ENCODE measurements at regions not wholly inside any gene's neighbourhood (a gene's known extent, or its start where the extent isn't known, plus 50 kb on each side); places are given as distances from the start of the nearest gene placed in this dataset.

- H3K4me3 ChIP-seq (ENCODE audit: control extremely low read depth in 1 of 5, extremely low read depth in 1 of 5, insufficient read depth in 1 of 5, low read depth in 2 of 5, low read length in 4 of 5), result no peak overlapping the region
- H3K9me3 Mint-ChIP-seq (ENCODE audit: insufficient read depth), result no peaks in the 10 kb centered on the region
- H3K27ac ChIP-seq (ENCODE audit: low read length in 2 of 2), result no peak overlapping the region
- no peaks in the 10 kb centered on the region for H3K9me3 ChIP-seq (ENCODE audit: control extremely low read depth in 1 of 3, control insufficient read depth in 2 of 3, insufficient read depth in 1 of 3, low read length in 2 of 3)
- peak overlapping the region; percentile 69 for H3K4me3 Mint-ChIP-seq
- no peaks in the 10 kb centered on the region for H4K20me1 ChIP-seq (ENCODE audit: control insufficient read depth, insufficient read depth, low read length, poor library complexity, severe bottlenecking)
- intact Hi-C loops (cut with micrococcal nuclease), result loop anchor here (2.0 kb wide), 2 partner anchors 36 to 90 kb away; no protein-coding TSS in a partner anchor
- H3K27me3 Mint-ChIP-seq, result no peaks in the 10 kb centered on the region
- TF ChIP-seq EZH2 (IDR thresholded peaks at IDR 0.05; ENCODE audit: borderline replicate concordance, insufficient read depth, low read depth, low read length, poor library complexity, severe bottlenecking), result no peak
- no peak for TF ChIP-seq CTCF (IDR thresholded peaks at IDR 0.05)
- H2AFZ ChIP-seq (ENCODE audit: insufficient read depth, low read depth, low read length, poor library complexity, severe bottlenecking), result no peak overlapping the region
- 0% methylated on average over 2 of the region's 6 CpGs for whole genome bisulfite sequencing (ENCODE audit: insufficient coverage)
- POLR2A ChIA-PET, result no interaction called here
- DNase-seq (peak; percentile 65), ATAC-seq (ENCODE audit: low read depth) (peak; percentile 78)
- peaks cover 14% of the 10 kb centered on the region for H3K4me1 Mint-ChIP-seq
- no peaks in the 10 kb centered on the region for H3K27me3 ChIP-seq (replicated peaks in 1 of 4; ENCODE audit: control extremely low read depth in 1 of 4, control insufficient read depth in 3 of 4, insufficient read depth in 4 of 4, low read length in 3 of 4)
- no peaks in the 10 kb centered on the region for H3K79me2 ChIP-seq (ENCODE audit: control insufficient read depth, insufficient read depth, low read length)
- CTCF ChIA-PET, result no interaction called here
- H3K36me3 ChIP-seq (replicated peaks in 1 of 2; ENCODE audit: control extremely low read depth in 1 of 2, control insufficient read depth in 1 of 2, extremely low read depth in 1 of 2, insufficient read depth in 2 of 2, low read length in 1 of 2), result no peaks in the 10 kb centered on the region
- H3K4me1 ChIP-seq (ENCODE audit: control insufficient read depth in 2 of 2, insufficient read depth in 2 of 2, low read length in 2 of 2), result peaks cover 13% of the 10 kb centered on the region in 2 donors
- peak overlapping the region; percentile 80 for H3K27ac Mint-ChIP-seq
- no peak overlapping the region for H3K9ac ChIP-seq (ENCODE audit: low read length)
- peak overlapping the region; percentile 59 for H3K4me2 ChIP-seq (replicated peaks; ENCODE audit: low read depth, low read length, poor library complexity, severe bottlenecking)
Observed at GRCh38 chr10:62742536-62743061, 61.9 kb upstream of the ADO start.

GRCh38 chr10:62744136-62744535 lies 60.4 kb upstream of the ADO start:
- Mint-ChIP-seq H3K27ac (no peak overlapping the region), H3K4me1 (peaks cover 23% of the 10 kb centered on the region)
- CTCF ChIA-PET, result no interaction called here

More at GRCh38 chr10:62744136-62744535, 60.4 kb upstream of the ADO start:
- intact Hi-C loops (cut with micrococcal nuclease), result no loop called here
- no peak for TF ChIP-seq EZH2 (IDR thresholded peaks at IDR 0.05; ENCODE audit: borderline replicate concordance, insufficient read depth, low read depth, low read length, poor library complexity, severe bottlenecking)
- no peak for TF ChIP-seq CTCF (IDR thresholded peaks at IDR 0.05)
- POLR2A ChIA-PET, result no interaction called here
- Histone ChIP-seq H2AFZ (ENCODE audit: insufficient read depth, low read depth, low read length, poor library complexity, severe bottlenecking) (no peak overlapping the region), H3K9ac (ENCODE audit: low read length) (no peak overlapping the region), H3K4me1 (ENCODE audit: control insufficient read depth in 2 of 2, insufficient read depth in 2 of 2, low read length in 2 of 2) (peaks cover 17 to 20% of the 10 kb centered on the region in 2 donors), H3K36me3 (replicated peaks in 1 of 2; ENCODE audit: control extremely low read depth in 1 of 2, control insufficient read depth in 1 of 2, extremely low read depth in 1 of 2, insufficient read depth in 2 of 2, low read length in 1 of 2) (no peaks in the 10 kb centered on the region), H3K4me3 (ENCODE audit: control extremely low read depth in 1 of 5, extremely low read depth in 1 of 5, insufficient read depth in 1 of 5, low read depth in 2 of 5, low read length in 4 of 5) (no peak overlapping the region), H3K27ac (ENCODE audit: low read length in 2 of 2) (no peak overlapping the region), H3K79me2 (ENCODE audit: control insufficient read depth, insufficient read depth, low read length) (no peaks in the 10 kb centered on the region), H4K20me1 (ENCODE audit: control insufficient read depth, insufficient read depth, low read length, poor library complexity, severe bottlenecking) (no peaks in the 10 kb centered on the region), H3K9me3 (ENCODE audit: control extremely low read depth in 1 of 3, control insufficient read depth in 2 of 3, insufficient read depth in 1 of 3, low read length in 2 of 3) (no peaks in the 10 kb centered on the region), H3K4me2 (replicated peaks; ENCODE audit: low read depth, low read length, poor library complexity, severe bottlenecking) (no peak overlapping the region), H3K27me3 (replicated peaks in 1 of 4; ENCODE audit: control extremely low read depth in 1 of 4, control insufficient read depth in 3 of 4, insufficient read depth in 4 of 4, low read length in 3 of 4) (no peaks in the 10 kb centered on the region)
- WGBS (ENCODE audit: insufficient coverage), result 100% methylated on average over 2 of the region's 3 CpGs
- no peak for DNase-seq
- H3K4me3 Mint-ChIP-seq, result no peak overlapping the region
- ATAC-seq (ENCODE audit: low read depth), result no peak
- no peaks in the 10 kb centered on the region for H3K9me3 Mint-ChIP-seq (ENCODE audit: insufficient read depth)
- no peaks in the 10 kb centered on the region for H3K27me3 Mint-ChIP-seq
